Fibroblast of villous mesenchyme (primary cell): ENCODE measurements at regions not wholly inside any gene's neighbourhood (a gene's known extent, or its start where the extent isn't known, plus 50 kb on each side); places are given as distances from the start of the nearest gene placed in this dataset.

Source experiments
- DNase-seq: peaks from one replicate; pipeline ENCODE4 v3.0.0-alpha.2; 2010; ENCODE audit warnings: low read depth
- H3K4me3 ChIP-seq: 2 replicates; pipeline ENCODE4 v1.5.1; 2011; ENCODE audit warnings: low read depth, mild to moderate bottlenecking, low read length
- CTCF ChIP-seq: IDR thresholded peaks from 2 replicates; pipeline ENCODE4 v1.5.1; 2012; ENCODE audit warnings: low read depth, mild to moderate bottlenecking, low read length; ENCODE audit not compliant: insufficient read depth

DNA sequence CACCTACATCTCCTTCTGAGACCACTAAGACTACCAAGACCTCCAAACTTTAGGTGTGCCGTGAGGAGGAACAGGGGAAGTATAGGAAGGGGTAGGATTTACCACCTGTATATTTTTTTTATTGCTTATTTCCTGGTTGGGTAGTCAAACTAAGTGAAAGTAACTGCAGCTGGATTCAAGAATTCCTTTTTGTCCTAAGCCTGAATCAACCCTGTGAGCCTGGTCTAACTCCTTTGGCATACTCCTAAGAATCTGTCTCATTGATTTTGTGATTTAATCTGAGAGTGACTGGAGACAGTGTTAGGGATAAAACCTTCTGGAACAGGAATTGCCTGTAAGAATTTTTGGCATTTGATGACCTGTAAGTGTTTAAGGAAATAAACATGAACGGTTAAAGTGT is 523.5 kb upstream of the MIR17HG start:
- DNase-seq: no peak
- H3K4me3 ChIP-seq: no peak overlapping the region
- no peak for TF ChIP-seq CTCF

GRCh38 chr13:90826688-90827087 is 520.8 kb upstream of the MIR17HG start:
- no peak for DNase-seq
- no peak overlapping the region for H3K4me3 ChIP-seq
- no peak for TF ChIP-seq CTCF

GRCh38 chr13:90830782-90831181 is 516.7 kb upstream of the MIR17HG start:
- no peak for TF ChIP-seq CTCF
- DNase-seq: no peak
- no peak overlapping the region for H3K4me3 ChIP-seq

DNA sequence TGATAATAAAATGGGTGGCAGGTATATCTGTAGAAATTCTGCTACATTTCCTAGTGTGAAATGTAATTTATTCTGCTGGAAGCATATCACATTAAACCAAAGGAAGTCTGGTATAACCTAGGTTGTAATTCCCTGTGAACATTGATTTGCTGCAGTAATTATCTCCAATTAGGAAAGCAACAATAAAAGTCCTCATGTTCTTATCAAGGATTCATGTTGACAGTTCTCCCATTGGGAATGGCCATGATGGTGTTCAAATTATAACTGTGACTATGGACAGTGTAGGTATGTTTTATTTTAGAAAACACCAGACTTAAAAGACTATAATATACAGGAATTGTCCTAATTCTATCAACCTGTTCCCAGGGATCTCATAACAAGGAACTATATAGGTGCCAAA is 513.5 kb upstream of the MIR17HG start:
- no peak for TF ChIP-seq CTCF
- no peak overlapping the region for H3K4me3 ChIP-seq
- DNase-seq: no peak

DNA sequence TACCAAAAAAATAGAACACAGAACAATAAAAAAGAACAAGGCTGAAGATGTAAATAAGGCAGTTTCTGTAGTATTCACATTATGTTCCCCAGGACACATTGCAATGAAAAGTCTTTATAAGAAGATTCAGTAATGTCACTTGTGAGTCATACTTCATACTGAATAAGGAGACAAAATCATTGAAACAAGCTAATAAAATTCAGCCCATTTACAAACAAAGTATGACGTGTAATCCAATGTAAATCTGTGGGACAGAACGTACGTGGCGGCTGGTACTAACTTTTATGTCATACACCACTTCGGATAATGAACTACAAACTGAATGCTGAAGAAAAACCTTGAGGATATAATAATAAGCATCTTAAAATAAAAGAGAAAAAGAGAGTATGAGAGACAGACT is 512.8 kb upstream of the MIR17HG start:
- H3K4me3 ChIP-seq: no peak overlapping the region
- no peak for DNase-seq
- no peak for TF ChIP-seq CTCF

DNA sequence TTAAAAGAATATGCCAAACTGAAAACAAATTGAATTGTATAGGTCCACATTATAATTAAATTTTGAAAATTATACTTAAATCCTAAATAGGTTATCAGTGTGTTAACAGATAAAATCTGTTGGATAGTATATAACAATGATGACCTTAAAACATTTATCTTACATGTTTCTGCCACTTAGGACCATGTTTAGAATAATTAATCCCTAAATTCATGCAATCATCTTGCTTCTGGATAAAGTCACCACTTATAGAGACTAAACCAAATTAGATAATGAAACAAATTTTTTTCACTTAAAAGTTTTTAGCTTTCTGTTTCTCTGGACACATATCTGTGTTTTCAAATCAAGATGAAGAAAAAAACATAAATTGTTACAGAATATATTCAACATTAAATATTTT is 511.7 kb upstream of the MIR17HG start:
- no peak overlapping the region for H3K4me3 ChIP-seq
- no peak for DNase-seq
- no peak for TF ChIP-seq CTCF

- no peak overlapping the region for H3K4me3 ChIP-seq
- DNase-seq: no peak
- no peak for TF ChIP-seq CTCF
These were observed 509.0 kb upstream of the MIR17HG start for GRCh38 chr13:90838317-90838960.
